ENCODE measurements at regions not wholly inside any gene's neighbourhood (a gene's known extent, or its start where the extent isn't known, plus 50 kb on each side); places are given as distances from the start of the nearest gene placed in this dataset.

GRCh38 chr6:33967966-33968724 is 164.3 kb upstream of the MLN start:
- DNase-seq (ENCODE audit: low read depth): no peak

- DNase-seq (ENCODE audit: low read depth): no peak
These were observed 163.5 kb upstream of the MLN start for GRCh38 chr6:33967265-33967767.

- DNase-seq (ENCODE audit: low read depth): no peak
These were observed 162.7 kb upstream of the MLN start for GRCh38 chr6:33966536-33966935.

DNA sequence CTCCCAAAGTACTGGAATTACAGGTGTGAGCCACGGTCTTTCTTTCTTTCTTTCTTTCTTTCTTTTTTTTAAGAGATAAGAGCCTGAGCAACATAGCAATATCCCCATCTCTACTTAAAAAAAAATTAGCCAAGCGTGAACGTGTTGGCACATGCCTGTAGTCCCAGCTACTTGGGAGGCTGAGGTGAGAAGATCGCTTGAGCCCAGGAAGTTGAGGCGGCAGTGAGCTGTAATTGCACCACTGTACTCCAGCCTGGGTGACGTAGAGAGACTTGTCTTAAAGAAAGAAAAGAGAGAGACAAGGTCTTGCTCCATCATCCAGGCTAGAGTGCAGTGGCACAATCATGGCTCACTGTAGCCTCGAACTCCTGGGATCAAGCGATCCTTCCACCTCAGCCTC is 162.0 kb upstream of the MLN start:
- DNase-seq (ENCODE audit: low read depth): no peak

GRCh38 chr6:33964387-33964786 is 160.6 kb upstream of the MLN start:
- DNase-seq (ENCODE audit: low read depth): no peak

DNA sequence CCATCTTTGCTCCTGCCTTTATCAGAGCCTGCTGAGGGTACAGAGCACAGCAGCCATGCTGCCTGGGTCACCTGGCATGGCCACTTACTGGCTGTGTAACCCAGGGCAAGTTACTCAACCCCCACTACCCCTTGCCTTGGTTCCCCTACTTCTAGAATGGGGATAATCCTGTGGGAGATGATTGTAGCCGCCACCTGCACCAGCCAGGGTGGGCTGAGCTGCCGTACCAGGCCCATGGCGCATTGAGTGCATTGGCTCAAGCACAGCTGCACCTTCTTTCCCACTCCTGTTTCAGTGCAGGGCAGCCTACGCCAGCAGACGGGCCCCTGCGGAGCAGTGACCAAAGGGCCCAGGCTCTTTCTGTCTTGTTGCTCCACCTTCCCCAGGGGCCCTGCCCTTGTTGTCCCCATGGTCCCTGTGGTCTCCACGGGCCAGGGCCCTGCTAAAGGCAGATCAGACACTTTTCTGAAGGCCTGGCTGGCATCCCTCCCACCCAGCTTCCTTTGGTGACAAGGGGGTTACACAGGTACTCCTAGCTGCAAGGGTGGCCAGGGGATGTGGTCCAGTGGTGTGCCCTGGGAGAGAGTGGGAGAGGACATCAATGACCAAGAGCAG is 159.4 kb upstream of the MLN start:
- no peak for DNase-seq (ENCODE audit: low read depth)

GRCh38 chr6:33962246-33963027 is 158.6 kb upstream of the MLN start:
- no peak for DNase-seq (ENCODE audit: low read depth)

DNA sequence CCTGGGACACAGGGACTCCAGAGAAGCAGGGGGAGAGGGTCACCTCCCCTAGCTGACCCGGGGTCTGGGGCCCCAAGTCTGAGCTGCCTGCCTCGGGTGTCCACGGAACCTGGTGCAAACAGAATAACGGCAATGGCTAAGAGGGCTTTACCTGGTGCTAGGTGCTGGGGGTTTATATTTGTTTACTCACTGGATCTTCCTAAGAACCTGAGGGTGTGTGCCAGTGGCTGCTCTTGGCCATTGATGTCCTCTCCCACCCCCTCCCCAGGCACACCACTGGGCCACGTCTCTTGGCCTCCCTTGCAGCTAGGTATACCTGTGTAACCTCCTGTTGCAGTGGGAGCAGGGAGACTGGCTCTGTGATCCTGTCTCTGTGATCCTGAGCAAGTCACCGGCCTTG is 157.9 kb upstream of the MLN start:
- DNase-seq (ENCODE audit: low read depth): no peak

- no peak for DNase-seq (ENCODE audit: low read depth)
These were observed 156.8 kb upstream of the MLN start for GRCh38 chr6:33960345-33961313.

GRCh38 chr6:33959661-33960344 is 156.0 kb upstream of the MLN start:
- DNase-seq (ENCODE audit: low read depth): no peak

- DNase-seq (ENCODE audit: low read depth): no peak
These were observed 155.5 kb upstream of the MLN start for GRCh38 chr6:33959329-33959651.

DNA sequence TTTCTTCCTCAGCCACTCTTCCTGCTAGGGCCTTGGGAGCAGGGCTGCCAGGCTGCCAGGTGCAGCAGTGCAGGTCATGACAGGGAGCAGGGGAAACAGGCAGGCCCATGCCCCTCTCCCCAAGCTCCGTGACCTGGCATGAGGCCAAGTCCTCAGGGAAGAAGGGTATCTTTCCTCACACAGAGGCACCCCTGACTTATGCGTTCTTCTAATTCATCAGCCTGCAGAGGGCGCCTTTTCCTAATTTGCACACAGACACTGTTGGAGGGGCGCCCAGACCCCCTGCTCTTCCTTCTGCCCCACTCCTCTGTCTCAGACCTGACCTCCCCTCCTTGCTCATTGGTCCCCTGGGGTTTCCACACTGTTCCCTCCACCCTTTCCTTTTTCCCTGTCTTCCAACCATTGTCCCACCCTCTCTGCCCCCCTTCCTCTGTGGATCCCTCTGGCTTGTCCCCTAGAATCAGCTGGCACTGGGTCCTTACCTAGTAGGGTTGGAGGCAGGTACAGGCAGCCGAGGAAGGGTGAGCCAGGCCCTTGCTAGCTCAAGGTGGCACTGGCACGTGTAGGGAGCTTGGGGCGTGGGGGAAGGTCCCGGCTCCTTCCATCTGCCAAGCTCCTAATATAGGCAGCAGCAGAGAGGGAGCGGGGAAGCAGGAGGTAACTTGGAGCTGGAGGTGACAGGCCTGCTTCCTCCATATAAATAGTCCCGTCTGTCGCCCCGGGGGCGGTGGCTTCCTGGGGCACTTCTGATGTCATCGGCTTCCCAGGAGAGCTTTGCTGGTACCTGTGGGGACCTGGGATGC is 154.9 kb upstream of the MLN start:
- no peak for DNase-seq (ENCODE audit: low read depth)

DNA sequence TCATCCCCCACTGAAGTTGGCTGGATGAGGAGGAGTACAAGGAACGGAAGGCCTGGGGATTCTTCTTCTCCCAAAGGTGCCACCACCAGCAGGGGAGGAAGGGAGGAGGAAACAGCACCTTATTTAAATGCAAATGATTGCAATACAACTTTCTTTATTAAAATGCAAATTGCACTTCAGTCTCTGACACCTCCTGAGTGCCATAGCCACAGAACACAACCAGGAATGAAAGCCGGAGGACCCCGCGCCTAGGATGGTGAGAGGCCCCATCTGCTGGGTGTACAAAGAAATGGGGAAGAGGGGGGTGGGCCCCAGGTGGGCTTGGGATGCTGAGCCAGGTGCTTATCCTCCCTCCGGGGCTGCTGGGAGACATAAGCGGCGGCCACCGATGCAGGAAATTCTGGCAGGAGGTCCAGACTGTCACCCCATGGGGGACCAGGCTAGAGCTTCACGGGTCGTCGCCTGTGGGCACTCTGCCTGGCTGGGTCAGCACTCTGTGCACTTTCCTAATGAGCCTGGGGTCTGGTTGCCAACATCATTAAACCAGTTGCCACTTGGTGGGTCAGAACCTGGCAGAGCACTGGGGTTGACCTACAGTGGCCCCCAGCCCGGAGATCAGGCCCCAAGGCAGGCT is 154.2 kb upstream of the MLN start:
- DNase-seq (ENCODE audit: low read depth): no peak

DNA sequence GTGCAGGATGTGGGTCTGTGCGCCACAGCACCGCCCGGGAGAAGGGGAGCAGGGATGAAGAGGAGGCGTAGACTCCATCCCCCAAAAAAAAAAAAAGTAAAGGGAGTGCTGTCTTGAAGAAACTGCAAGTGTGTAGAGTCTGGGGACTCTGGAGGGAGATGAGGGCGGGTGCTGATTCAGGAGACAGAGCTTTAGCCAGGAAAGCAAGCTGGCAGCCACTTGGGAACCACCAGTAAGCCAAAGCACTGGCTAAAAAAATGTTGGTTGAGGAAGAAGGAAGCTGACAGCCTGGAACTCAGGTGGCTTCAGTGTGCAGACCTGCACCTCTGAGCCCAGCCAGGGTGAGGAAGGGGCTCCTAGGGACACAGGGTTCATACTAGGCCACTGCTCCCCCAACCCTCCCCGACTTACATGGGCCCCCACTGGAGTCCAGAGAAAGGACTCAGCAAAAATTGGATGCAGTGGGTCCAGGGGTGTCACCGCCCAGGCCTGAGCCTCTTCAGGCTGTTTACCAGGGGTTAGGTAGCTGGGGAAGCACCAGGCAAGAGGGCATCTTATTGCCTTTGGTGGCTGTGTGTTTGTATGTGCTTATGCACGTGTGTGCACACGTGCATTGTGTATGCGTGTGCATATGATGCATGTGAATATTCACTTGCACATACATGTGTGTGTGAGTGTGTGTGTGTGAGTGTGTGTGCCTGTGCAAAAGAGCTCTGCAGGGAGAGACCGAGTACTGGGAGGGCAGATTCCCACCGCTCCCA is 153.5 kb upstream of the MLN start:
- no peak for DNase-seq (ENCODE audit: low read depth)

DNA sequence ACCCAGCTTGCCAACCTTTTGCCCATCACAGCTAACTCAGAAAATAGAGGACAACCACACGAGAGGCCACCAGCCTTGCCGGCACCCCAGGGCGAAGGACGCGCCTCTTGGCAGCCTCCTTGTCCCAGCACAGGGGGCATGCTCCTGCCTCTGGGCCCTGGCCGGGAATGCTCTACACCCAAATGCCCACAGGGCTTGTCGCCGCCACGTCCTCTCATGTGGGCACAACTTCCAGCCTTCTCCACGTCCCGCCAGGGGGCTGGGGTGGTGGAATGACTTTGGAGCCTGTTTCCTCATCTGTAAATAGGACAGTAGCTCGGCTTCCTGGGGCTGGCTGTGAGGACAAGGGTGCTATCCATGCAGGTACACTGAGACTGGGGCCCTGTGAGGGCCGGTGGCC is 152.4 kb upstream of the MLN start:
- no peak for DNase-seq (ENCODE audit: low read depth)

DNA sequence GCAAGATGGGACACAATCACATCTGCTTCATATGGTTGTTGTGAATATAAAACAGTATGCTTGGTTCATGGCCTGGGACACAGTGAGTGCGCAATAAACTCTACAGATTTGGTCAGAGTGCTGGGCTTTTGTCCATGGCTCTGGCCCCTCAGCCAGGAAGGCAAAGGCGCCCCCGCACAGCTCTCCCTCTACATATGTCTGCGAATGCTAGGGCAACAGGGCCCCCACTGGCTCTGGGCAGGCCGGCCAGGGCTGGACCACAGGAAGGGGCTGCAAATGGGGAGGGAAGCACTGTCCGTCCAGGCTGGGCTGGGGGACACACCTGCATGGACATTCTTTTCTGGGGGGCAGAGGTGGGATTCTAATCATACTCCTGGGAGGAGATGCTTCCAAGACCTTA is 151.8 kb upstream of the MLN start:
- no peak for DNase-seq (ENCODE audit: low read depth)

DNA sequence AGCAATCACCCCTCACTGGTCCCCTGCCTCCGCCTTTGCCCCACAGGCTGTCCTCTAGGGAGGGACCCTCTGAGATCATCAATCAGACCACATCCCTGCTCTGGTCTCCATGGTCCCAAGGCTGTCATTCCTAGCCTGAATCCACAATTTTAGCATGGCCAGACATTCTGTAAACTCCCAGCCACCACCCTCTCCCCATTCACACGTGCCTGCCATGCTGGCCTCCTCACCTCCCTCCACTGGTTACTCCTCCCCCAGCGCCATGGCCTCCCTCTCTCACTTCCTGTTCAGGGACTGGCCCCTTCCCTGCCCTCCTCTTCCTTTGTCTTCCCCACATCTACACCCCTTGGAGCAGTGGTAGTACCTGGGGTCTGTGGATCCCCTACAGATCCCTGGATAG is 150.7 kb upstream of the MLN start:
- DNase-seq (ENCODE audit: low read depth): no peak

DNA sequence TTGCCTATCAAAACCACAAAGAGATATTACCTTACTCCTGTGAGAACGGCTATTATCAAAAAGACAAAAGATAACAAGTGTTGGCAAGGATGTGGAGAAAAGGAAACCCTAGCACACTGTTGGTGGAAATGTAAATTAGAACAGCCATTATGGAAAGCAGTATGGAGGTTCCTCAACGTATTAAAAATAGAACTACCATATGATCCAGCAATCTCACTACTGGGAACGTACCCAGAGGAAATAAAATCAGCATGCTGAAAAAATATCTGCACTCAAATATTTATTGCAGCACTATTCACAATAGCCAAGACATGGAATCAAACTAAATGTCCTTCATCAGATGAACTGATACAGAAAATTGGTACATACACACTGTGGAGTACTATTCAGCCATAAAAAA is 149.4 kb upstream of the MLN start:
- no peak for DNase-seq (ENCODE audit: low read depth)

GRCh38 chr6:33952016-33952415 is 148.2 kb upstream of the MLN start:
- DNase-seq (ENCODE audit: low read depth): no peak

Data from iris pigment epithelial cell (primary cell).